ENCODE measurements at regions not wholly inside any gene's neighbourhood (a gene's known extent, or its start where the extent isn't known, plus 50 kb on each side); places are given as distances from the start of the nearest gene placed in this dataset.

GRCh38 chr13:40337651-40338050 lies 328.8 kb downstream of the FOXO1 start:
- no peak for TF ChIP-seq CTCF (IDR thresholded peaks at IDR 0.05)
- no peak for TF ChIP-seq POLR2A (IDR thresholded peaks at IDR 0.05)

Measured in right lobe of liver (tissue), 4 donors.